ENCODE measurements at regions not wholly inside any gene's neighbourhood (a gene's known extent, or its start where the extent isn't known, plus 50 kb on each side); places are given as distances from the start of the nearest gene placed in this dataset.
"Not testable (repeated sequence)": the region's sequence is repeated elsewhere in the genome, so short reads cannot be mapped to it uniquely, and the experiment has no call there.

GRCh38 chr6:1175877-1176276 is 136.0 kb upstream of the FOXQ1 start:
- H3K36me3 Mint-ChIP-seq: no peaks in the 10 kb centered on the region
- ATAC-seq (ENCODE audit: low read depth): no peak
- H3K27me3 Mint-ChIP-seq: peaks cover 6% of the 10 kb centered on the region
- no peak for DNase-seq (ENCODE audit: low spot score in 2 of 2)
- no peak overlapping the region for H3K27ac Mint-ChIP-seq
- no peaks in the 10 kb centered on the region for H3K4me1 Mint-ChIP-seq
- H3K4me3 Mint-ChIP-seq: no peak overlapping the region
- no peaks in the 10 kb centered on the region for H3K9me3 Mint-ChIP-seq

DNA sequence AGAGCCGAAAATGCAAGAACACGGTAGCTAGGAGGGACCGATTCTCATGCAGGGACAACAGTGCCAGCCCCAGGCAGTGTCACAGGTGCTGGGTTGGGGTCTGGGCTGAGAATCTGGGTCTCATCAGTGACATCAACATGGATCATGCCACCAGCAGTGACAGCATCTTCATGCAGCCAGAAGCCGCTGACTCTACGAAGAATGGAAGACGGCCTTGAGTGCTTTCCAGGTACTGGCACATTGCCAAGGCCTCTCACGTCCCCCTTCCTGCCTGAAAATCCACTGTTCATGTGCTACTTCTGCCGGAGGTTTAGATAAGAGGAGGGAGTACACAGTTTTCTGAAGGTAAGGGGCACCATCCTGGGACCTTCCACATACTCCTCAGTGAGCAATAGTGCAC is 141.1 kb upstream of the FOXQ1 start:
- Mint-ChIP-seq H3K4me1 (no peaks in the 10 kb centered on the region), H3K9me3 (no peaks in the 10 kb centered on the region), H3K4me3 (no peak overlapping the region), H3K36me3 (no peaks in the 10 kb centered on the region), H3K27ac (no peak overlapping the region), H3K27me3 (peaks cover 6% of the 10 kb centered on the region)
- ATAC-seq (ENCODE audit: low read depth) (no peak), DNase-seq (ENCODE audit: low spot score in 2 of 2) (no peak)

DNA sequence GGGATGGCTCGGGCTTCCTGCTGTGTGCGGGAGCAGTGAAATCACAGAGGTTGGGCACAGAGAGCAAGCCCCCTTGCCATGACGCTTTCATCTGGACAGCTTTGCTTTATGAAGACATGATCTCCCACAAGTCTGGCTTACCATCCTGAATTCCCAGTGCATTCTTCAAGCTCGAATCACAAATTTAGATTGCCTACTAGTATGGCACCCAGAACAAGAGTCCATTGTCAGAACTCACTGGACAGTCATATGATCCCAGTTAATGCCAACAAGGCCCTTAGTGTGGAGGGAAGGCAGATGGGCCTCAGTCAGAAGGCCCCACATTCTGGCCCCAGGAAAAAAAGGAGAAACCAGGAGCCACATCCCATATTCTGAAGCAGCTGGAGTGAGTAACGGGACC is 147.3 kb upstream of the FOXQ1 start:
- Mint-ChIP-seq H3K9me3 (peaks cover 2% of the 10 kb centered on the region), H3K36me3 (no peaks in the 10 kb centered on the region), H3K4me3 (no peak overlapping the region), H3K4me1 (peaks cover 2% of the 10 kb centered on the region), H3K27ac (no peak overlapping the region), H3K27me3 (peaks cover 10% of the 10 kb centered on the region)
- no peak for ATAC-seq (ENCODE audit: low read depth)
- DNase-seq (ENCODE audit: low spot score in 2 of 2): no peak

DNA sequence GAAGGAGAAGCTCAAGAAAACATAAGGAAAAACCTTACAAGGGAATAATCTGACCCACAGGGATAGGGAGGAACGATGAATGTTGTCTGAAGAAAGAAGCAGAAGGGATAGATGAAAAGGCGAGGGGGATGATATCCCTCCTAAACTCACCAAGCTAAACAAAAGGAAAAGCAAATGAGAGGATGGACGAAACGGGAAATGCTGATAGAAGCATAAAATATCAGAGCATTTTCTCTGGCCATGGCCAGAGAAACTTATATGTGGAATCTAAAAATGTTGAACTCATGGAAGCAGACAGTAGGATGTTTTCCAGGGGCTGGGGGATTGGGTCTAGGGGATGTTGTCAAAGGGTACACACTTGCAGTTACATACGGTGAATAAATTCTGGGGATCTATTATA is 148.4 kb upstream of the FOXQ1 start:
- peaks cover 2% of the 10 kb centered on the region for H3K4me1 Mint-ChIP-seq
- H3K36me3 Mint-ChIP-seq: no peaks in the 10 kb centered on the region
- DNase-seq (ENCODE audit: low spot score in 2 of 2) (no peak), ATAC-seq (ENCODE audit: low read depth) (no peak)
- H3K27ac Mint-ChIP-seq: no peak overlapping the region
- peaks cover 6% of the 10 kb centered on the region for H3K27me3 Mint-ChIP-seq
- H3K4me3 Mint-ChIP-seq: no peak overlapping the region
- peaks cover 2% of the 10 kb centered on the region for H3K9me3 Mint-ChIP-seq

DNA sequence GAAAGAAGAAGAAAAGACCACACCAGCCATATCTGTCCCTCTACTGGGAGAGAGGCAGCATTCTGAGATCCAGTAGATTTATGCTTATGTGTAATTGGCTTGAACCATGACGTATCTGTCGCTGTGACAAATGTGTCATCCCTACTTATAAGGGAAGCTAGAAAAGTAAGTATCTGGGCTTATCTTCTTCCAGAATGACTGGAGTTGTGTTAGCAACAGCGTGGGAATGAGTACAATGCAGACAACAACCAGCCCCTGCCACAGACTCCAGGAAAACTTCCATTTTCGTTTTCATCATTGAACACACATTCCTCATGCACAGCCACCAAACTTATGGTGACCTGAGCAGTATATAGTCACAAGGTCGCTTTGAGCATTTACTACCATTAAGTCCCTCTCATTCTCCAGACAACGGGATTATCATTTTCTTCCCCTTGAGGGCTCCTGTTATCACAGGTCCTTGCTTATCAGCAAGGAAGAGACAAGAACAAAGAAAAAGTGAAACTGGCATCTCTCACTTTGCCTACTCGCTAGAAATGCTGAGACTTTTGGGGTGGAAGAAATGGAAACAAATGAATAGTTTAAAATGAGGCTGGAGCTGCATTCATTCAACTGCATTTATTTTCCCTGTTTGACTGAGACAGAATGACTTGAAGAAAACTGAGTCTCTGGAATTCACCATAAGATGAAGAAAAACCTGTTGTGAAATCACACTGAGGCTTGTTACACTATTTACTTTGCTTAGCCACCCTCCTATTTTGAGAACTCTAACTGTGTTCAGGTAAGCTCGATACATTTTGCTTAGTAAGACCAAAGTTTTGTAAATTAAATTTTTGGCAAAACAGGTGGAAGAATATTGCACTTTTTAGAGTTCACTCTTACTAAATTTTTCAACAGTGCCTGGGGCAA is 149.3 kb upstream of the FOXQ1 start:
- ATAC-seq (ENCODE audit: low read depth) (no peak), DNase-seq (ENCODE audit: low spot score in 2 of 2) (no peak)
- Mint-ChIP-seq H3K36me3 (no peaks in the 10 kb centered on the region), H3K4me1 (peaks cover 2% of the 10 kb centered on the region), H3K4me3 (no peak overlapping the region), H3K27me3 (peaks cover 6% of the 10 kb centered on the region), H3K9me3 (peaks cover 6% of the 10 kb centered on the region), H3K27ac (no peak overlapping the region)

DNA sequence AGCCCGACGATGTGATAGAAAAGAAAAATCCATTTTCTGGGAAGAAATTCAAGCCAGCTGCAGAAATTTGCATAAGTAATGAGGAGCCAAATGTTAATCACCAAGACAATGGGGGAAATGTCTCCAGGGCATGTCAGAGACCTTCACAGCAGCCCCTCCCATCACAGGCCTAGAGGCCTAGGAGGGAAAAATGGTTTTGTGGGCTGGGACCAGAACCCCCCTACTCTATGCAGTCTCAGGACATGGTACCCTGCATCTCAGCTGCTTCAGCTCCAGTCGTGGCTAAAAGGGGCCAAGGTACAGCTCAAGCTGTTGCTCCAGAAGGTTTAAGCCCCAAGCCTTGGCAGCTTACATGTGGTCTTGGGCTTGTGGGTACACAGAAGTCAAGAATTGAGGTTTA is 155.5 kb upstream of the FOXQ1 start:
- not testable (repeated sequence) for H3K9me3 Mint-ChIP-seq; H3K36me3 Mint-ChIP-seq; H3K27me3 Mint-ChIP-seq; ATAC-seq (ENCODE audit: low read depth); H3K27ac Mint-ChIP-seq; H3K4me1 Mint-ChIP-seq; H3K4me3 Mint-ChIP-seq; DNase-seq (ENCODE audit: low spot score in 2 of 2)

DNA sequence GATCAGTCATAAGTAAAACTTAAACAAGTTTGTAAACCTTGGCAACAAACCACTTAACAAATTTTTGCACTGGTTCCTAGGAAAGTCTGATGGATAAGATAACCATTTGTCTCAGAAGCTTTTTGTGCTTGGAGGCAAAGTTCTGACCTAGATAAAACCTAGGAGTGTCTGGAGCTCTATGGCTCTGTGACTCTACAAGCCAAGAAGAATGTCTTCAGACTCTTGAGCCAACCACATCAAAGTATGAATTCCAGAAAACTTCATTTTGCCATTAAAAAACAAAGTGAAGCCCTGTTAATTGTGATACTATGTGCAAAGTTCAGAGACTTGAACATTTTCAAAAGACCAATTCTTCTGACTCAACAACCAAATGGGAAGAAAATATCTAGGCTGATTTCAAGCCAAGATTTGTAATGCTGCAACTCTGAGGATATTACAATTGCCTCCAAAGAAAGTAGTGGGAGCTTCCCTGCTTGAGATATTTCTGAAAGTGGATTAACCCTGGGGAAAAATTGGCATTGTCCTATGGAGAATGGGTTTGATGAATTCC is 158.1 kb upstream of the FOXQ1 start:
- peaks cover 11% of the 10 kb centered on the region for H3K27me3 Mint-ChIP-seq
- no peak overlapping the region for H3K27ac Mint-ChIP-seq
- H3K4me1 Mint-ChIP-seq: no peaks in the 10 kb centered on the region
- no peak overlapping the region for H3K4me3 Mint-ChIP-seq
- no peak for DNase-seq (ENCODE audit: low spot score in 2 of 2)
- H3K36me3 Mint-ChIP-seq: no peaks in the 10 kb centered on the region
- no peak for ATAC-seq (ENCODE audit: low read depth)
- peaks cover 8% of the 10 kb centered on the region for H3K9me3 Mint-ChIP-seq

DNA sequence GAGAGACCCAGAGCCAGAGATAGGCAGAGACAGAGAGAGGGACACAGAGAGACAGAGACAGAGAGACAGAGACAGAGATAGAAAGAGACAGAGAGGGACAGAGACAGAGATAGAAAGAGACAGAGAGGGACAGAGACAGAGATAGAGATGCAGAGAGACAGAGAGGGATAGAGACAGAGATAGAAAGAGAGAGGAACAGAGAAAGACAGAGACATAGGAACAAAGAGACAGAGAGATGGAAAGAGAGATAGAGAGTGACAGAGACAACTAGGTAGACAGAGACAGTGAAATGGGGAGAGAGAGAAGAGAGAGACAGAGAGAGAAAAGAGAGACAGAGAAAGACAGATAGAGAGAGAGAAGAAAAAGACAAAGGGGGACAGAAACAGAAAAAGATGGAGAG is 165.4 kb upstream of the FOXQ1 start:
- DNase-seq (ENCODE audit: low spot score in 2 of 2) (no peak), ATAC-seq (ENCODE audit: low read depth) (no peak)
- no peaks in the 10 kb centered on the region for H3K4me1 Mint-ChIP-seq
- peaks cover 6% of the 10 kb centered on the region for H3K9me3 Mint-ChIP-seq
- H3K27ac Mint-ChIP-seq: no peak overlapping the region
- H3K36me3 Mint-ChIP-seq: peaks cover 2% of the 10 kb centered on the region
- no peak overlapping the region for H3K4me3 Mint-ChIP-seq
- peaks cover 15% of the 10 kb centered on the region for H3K27me3 Mint-ChIP-seq

DNA sequence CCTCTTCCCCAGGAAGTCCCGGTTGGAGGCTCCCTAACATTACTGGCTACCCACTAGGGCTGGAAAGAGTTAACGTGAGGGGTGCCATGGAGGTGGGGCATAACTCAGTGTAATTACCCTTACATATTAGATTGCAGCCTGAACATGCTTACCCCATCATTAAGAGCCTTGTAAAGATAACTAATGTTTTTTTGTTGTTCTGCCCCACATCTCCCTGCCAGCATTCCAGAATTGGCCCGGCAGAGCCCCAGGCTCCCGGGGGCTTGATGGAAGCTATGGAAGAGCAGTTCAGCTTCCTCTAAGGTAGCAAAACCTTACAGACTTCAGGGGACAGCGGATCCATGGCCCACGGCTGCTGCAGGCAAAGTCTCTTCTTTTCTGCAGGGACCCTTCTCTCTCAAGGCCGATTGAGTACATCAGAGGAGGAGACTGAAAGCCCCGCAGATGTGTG is 166.1 kb upstream of the FOXQ1 start:
- no peak overlapping the region for H3K4me3 Mint-ChIP-seq
- no peak overlapping the region for H3K27ac Mint-ChIP-seq
- H3K27me3 Mint-ChIP-seq: peaks cover 13% of the 10 kb centered on the region
- no peaks in the 10 kb centered on the region for H3K4me1 Mint-ChIP-seq
- no peak for ATAC-seq (ENCODE audit: low read depth)
- peaks cover 2% of the 10 kb centered on the region for H3K36me3 Mint-ChIP-seq
- DNase-seq (ENCODE audit: low spot score in 2 of 2): no peak
- H3K9me3 Mint-ChIP-seq: peaks cover 6% of the 10 kb centered on the region

DNA sequence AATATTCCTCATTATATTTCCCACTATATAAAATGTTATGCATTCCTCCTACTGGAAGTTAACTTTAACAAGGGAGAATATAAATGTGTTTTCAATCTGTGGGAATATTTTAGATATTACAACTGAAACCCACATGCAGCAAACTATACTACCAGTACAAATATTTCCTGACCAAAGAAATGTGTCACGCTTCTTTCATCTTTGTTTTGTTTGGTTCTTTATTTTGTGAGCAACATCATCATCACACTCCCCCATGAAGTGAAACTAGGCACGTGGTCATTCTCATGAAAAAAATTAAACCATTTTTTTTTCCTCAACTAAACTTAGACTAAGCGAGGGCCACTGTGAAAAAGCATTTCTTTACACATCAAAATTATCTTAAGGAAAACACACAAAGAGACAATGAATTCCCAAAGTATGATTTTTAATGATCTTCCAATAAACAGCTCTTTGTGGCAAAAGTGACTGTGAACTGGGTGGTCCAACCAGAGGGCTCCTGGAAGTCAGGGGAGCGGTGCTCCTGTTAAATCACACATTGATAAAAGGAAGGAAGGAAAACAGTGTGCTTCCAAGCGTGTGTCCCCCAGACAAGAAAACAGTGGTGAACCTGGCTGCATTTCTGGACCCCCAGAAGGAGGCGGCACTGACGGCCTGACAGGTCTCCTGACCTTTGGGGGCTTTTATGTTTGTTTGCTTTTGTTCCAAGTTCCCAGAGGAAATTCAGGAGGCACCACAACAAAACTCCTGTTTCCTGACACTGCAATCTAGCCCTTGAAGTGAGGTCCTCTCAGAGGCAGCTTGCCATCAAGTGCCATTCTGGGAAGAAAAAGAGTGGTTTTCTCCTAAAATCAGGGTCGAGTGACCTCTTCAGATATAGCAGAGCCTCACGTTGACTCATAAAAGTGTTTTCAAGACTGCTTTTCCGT is 166.8 kb upstream of the FOXQ1 start:
- DNase-seq (ENCODE audit: low spot score in 2 of 2) (no peak), ATAC-seq (ENCODE audit: low read depth) (no peak)
- peaks cover 10% of the 10 kb centered on the region for H3K27me3 Mint-ChIP-seq
- no peak overlapping the region for H3K27ac Mint-ChIP-seq
- H3K9me3 Mint-ChIP-seq: peaks cover 4% of the 10 kb centered on the region
- no peak overlapping the region for H3K4me3 Mint-ChIP-seq
- no peaks in the 10 kb centered on the region for H3K4me1 Mint-ChIP-seq
- peaks cover 2% of the 10 kb centered on the region for H3K36me3 Mint-ChIP-seq

DNA sequence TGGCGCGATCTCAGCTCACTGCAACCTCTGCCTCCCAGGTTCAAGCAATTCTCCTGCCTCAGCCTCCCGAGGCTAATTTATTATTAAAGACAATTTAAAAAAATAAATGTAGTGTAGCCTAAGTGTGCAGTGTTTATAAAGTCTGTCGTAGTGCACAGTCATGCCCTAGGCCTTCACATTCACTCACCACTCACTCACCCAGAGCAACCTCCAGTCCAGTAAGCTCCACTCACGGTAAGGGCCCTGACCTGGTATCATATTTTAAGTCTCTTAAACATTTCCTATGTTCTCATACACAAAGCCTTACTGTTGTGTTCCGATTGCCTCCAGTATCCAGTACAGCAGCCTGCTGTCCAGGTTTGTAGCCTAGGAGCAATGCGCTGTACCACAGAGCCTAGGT is 168.2 kb upstream of the FOXQ1 start:
- no peak overlapping the region for H3K27ac Mint-ChIP-seq
- peaks cover 6% of the 10 kb centered on the region for H3K9me3 Mint-ChIP-seq
- H3K27me3 Mint-ChIP-seq: peaks cover 9% of the 10 kb centered on the region
- no peak overlapping the region for H3K4me3 Mint-ChIP-seq
- H3K36me3 Mint-ChIP-seq: peaks cover 2% of the 10 kb centered on the region
- ATAC-seq (ENCODE audit: low read depth) (no peak), DNase-seq (ENCODE audit: low spot score in 2 of 2) (no peak)
- H3K4me1 Mint-ChIP-seq: no peaks in the 10 kb centered on the region

DNA sequence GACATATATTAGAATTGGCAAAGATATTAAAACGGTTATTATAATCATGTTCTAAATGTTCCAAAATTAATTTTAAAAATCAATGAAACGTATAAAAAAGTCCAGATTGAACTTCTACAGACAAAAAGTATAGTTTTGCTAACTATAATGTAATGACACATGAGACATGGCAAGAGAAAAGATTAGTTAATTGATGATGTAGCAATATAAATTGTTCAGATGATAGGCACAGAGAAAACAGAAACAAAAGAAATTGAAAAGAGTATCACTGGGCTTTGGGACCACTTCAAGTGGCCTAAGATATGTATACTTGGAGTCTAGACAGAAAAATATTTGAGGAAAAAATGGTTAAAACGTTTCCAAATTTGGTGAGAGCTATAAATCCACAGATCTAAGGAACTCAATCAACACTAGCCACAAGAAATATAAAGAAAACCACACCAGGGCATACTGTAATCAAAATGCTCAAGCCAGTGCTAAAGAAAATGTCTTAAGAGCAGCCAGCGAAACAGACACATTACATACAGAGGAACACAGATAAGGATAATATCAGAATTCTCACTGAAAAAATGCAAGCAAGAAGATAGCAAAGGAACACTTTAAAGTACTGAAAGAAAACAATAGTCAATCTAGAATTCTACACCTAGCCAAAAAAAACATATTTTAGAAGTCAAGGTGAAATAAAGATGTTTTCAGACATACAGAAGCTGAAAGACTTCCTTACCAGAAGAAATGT is 172.6 kb upstream of the FOXQ1 start:
- Mint-ChIP-seq H3K4me1 (no peaks in the 10 kb centered on the region), H3K36me3 (no peaks in the 10 kb centered on the region), H3K9me3 (peaks cover 2% of the 10 kb centered on the region), H3K4me3 (no peak overlapping the region), H3K27me3 (peaks cover 3% of the 10 kb centered on the region), H3K27ac (no peak overlapping the region)
- ATAC-seq (ENCODE audit: low read depth) (no peak), DNase-seq (ENCODE audit: low spot score in 2 of 2) (no peak)

DNA sequence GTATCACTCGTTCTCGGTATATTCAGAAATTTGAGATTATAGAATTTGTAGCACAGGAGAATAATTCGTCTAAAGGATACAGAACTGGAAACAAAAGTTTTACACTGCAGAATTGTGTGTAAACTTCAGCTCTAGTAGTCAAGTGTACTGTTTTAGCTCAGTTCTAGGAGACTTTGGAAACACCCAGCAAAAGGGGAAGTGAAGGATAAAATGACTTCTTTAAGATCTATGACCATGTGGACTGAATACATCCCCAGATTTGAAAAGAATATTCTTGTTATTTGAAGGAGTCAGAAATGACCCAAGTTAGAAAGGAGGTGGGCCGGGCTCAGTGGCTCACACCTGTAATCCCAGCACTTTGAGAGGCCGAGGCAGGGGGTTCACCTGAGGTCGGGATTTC is 174.0 kb upstream of the FOXQ1 start:
- Mint-ChIP-seq H3K4me3 (no peak overlapping the region), H3K27me3 (peaks cover 2% of the 10 kb centered on the region), H3K36me3 (no peaks in the 10 kb centered on the region), H3K27ac (no peak overlapping the region), H3K9me3 (peaks cover 2% of the 10 kb centered on the region), H3K4me1 (no peaks in the 10 kb centered on the region)
- ATAC-seq (ENCODE audit: low read depth) (no peak), DNase-seq (ENCODE audit: low spot score in 2 of 2) (no peak)

Measured in memory B cell (primary cell).